Hematopoietic multipotent progenitor cell treated with erythropoietin and hydrocortisone succinate and interleukin-3 and kit ligand, for 6 days (in vitro differentiated cells): ENCODE measurements at regions not wholly inside any gene's neighbourhood (a gene's known extent, or its start where the extent isn't known, plus 50 kb on each side); places are given as distances from the start of the nearest gene placed in this dataset.
"Not testable (repeated sequence)": the region's sequence is repeated elsewhere in the genome, so short reads cannot be mapped to it uniquely, and the experiment has no call there.

ENCODE experiments used
- DNase-seq: peaks from one replicate; pipeline ENCODE4 v3.0.0-alpha.2; 2015

GRCh38 chr12:84124211-84124610, 788.4 kb downstream of the SLC6A15 start:
- DNase-seq = no peak

GRCh38 chr12:84117190-84117589, 795.4 kb downstream of the SLC6A15 start:
- DNase-seq = no peak

- DNase-seq = no peak
These were observed 798.9 kb downstream of the SLC6A15 start for GRCh38 chr12:84113666-84114065.

GRCh38 chr12:84103886-84104285, 808.7 kb downstream of the SLC6A15 start:
- DNase-seq = not testable (repeated sequence)

GRCh38 chr12:84101963-84102362, 810.6 kb downstream of the SLC6A15 start:
- DNase-seq = not testable (repeated sequence)

GRCh38 chr12:84099591-84099990, 813.0 kb downstream of the SLC6A15 start:
- DNase-seq = not testable (repeated sequence)

GRCh38 chr12:84091651-84092050, 820.9 kb downstream of the SLC6A15 start:
- DNase-seq = no peak

- DNase-seq = no peak
These were observed 823.2 kb downstream of the SLC6A15 start for GRCh38 chr12:84089356-84089755.

GRCh38 chr12:84085046-84085445, 827.6 kb downstream of the SLC6A15 start:
- no peak for DNase-seq

- DNase-seq = no peak
These were observed 833.0 kb downstream of the SLC6A15 start for GRCh38 chr12:84079626-84080025.

GRCh38 chr12:84077679-84078078, 834.9 kb downstream of the SLC6A15 start:
- no peak for DNase-seq

- DNase-seq = no peak
These were observed 836.6 kb downstream of the SLC6A15 start for GRCh38 chr12:84075991-84076390.

- DNase-seq = no peak
These were observed 839.2 kb downstream of the SLC6A15 start for GRCh38 chr12:84073401-84073800.

- no peak for DNase-seq
These were observed 839.6 kb downstream of the SLC6A15 start for GRCh38 chr12:84072961-84073360.

- DNase-seq = no peak
These were observed 842.3 kb downstream of the SLC6A15 start for GRCh38 chr12:84070292-84070691.

GRCh38 chr12:84069699-84070098, 842.9 kb downstream of the SLC6A15 start:
- DNase-seq = no peak

GRCh38 chr12:84069198-84069597, 843.4 kb downstream of the SLC6A15 start:
- DNase-seq = no peak

- DNase-seq = no peak
These were observed 854.5 kb downstream of the SLC6A15 start for GRCh38 chr12:84058136-84058535.

- DNase-seq = no peak
These were observed 857.8 kb downstream of the SLC6A15 start for GRCh38 chr12:84054811-84055210.

GRCh38 chr12:84047881-84048280, 864.7 kb downstream of the SLC6A15 start:
- no peak for DNase-seq

GRCh38 chr12:84046859-84047258, 865.7 kb downstream of the SLC6A15 start:
- DNase-seq = no peak

GRCh38 chr12:84043355-84043754, 869.2 kb downstream of the SLC6A15 start:
- no peak for DNase-seq

GRCh38 chr12:84038242-84038641, 874.4 kb downstream of the SLC6A15 start:
- no peak for DNase-seq

- DNase-seq = no peak
These were observed 875.7 kb downstream of the SLC6A15 start for GRCh38 chr12:84036912-84037311.

GRCh38 chr12:84035766-84036165, 876.8 kb downstream of the SLC6A15 start:
- DNase-seq = no peak

GRCh38 chr12:84034871-84035270, 877.7 kb downstream of the SLC6A15 start:
- DNase-seq = no peak
